Mesendoderm (in vitro differentiated cells): ENCODE measurements at regions not wholly inside any gene's neighbourhood (a gene's known extent, or its start where the extent isn't known, plus 50 kb on each side); places are given as distances from the start of the nearest gene placed in this dataset.

Experiments
- DNase-seq: peaks from one replicate; pipeline ENCODE4 v3.0.0; 2013
- H2AK5ac ChIP-seq: 2 replicates; pipeline ENCODE4 v1.6.1; 2013; ENCODE audit warnings: low read length, inconsistent platforms
- H2BK120ac ChIP-seq: 2 replicates; pipeline ENCODE4 v1.6.1; 2013; ENCODE audit warnings: low read depth, mild to moderate bottlenecking, low read length, moderate library complexity, mixed read lengths
- H2BK15ac ChIP-seq: replicated peaks from 2 replicates; pipeline ENCODE4 v1.6.1; 2013; ENCODE audit warnings: low read depth, mild to moderate bottlenecking, moderate library complexity
- H2BK5ac ChIP-seq: 2 replicates; pipeline ENCODE4 v1.6.1; 2013; ENCODE audit warnings: low read length, inconsistent platforms
- H3K18ac ChIP-seq: 2 replicates; pipeline ENCODE4 v1.6.1; 2013; ENCODE audit warnings: mild to moderate bottlenecking, low read length, mixed read lengths
- H3K23ac ChIP-seq: one replicate; pipeline ENCODE4 v1.6.1; 2013; ENCODE audit warnings: low read length
- H3K27ac ChIP-seq: 2 replicates; pipeline ENCODE4 v1.5.1; 2013; ENCODE audit warnings: low read depth, mild to moderate bottlenecking, inconsistent platforms, low read length, moderate library complexity
- H3K27me3 ChIP-seq: 2 replicates; pipeline ENCODE4 v1.6.1; 2013; ENCODE audit warnings: low read length, control low read depth, mild to moderate bottlenecking, inconsistent platforms; ENCODE audit not compliant: insufficient read depth, poor library complexity
- H3K36me3 ChIP-seq: 2 replicates; pipeline ENCODE4 v1.6.1; 2013; ENCODE audit warnings: low read length, inconsistent platforms; ENCODE audit not compliant: control insufficient read depth, insufficient read depth
- H3K4ac ChIP-seq: one replicate; pipeline ENCODE4 v1.6.1; 2013; ENCODE audit warnings: low read depth, mild to moderate bottlenecking, low read length, moderate library complexity
- H3K4me1 ChIP-seq: 2 replicates; pipeline ENCODE4 v1.6.1; 2013; ENCODE audit warnings: low read depth, low read length, inconsistent platforms; ENCODE audit not compliant: control insufficient read depth
- H3K4me2 ChIP-seq: 2 replicates; pipeline ENCODE4 v1.6.1; 2013; ENCODE audit warnings: low read length
- H3K4me3 ChIP-seq: 2 replicates; pipeline ENCODE4 v1.5.1; 2013; ENCODE audit warnings: mild to moderate bottlenecking, low read length
- H3K56ac ChIP-seq: one replicate; pipeline ENCODE4 v1.6.1; 2013; ENCODE audit warnings: low read length
- H3K79me1 ChIP-seq: 2 replicates; pipeline ENCODE4 v1.6.1; 2013; ENCODE audit warnings: low read length, inconsistent platforms
- H3K79me2 ChIP-seq: 2 replicates; pipeline ENCODE4 v1.6.1; 2013; ENCODE audit warnings: mild to moderate bottlenecking, low read length; ENCODE audit not compliant: control insufficient read depth, insufficient read depth
- H3K9ac ChIP-seq: 2 replicates; pipeline ENCODE4 v1.6.1; 2013; ENCODE audit warnings: low read length, inconsistent platforms
- H4K5ac ChIP-seq: one replicate; pipeline ENCODE4 v1.6.1; 2013; ENCODE audit warnings: low read length
- H4K8ac ChIP-seq: one replicate; pipeline ENCODE4 v1.6.1; 2013; ENCODE audit warnings: low read depth, mild to moderate bottlenecking, control low read depth, low read length, moderate library complexity
- WGBS: extraction: QIAGEN DNeasy Blood & Tissue Kit; methylation state at CpG from one replicate; pipeline ENCODE4 v1.1.7; 2013; ENCODE audit warnings: low lambda C conversion rate, missing lambda C conversion rate; ENCODE audit not compliant: insufficient coverage; ENCODE audit errors: extremely low coverage; 5-methylcytosine and 5-hydroxymethylcytosine counted together

GRCh38 chr7:156049366-156049765 lies 237.1 kb upstream of the SHH start:
- no peak overlapping the region for H3K23ac ChIP-seq
- no peak overlapping the region for H3K4me2 ChIP-seq
- no peaks in the 10 kb centered on the region for H3K79me1 ChIP-seq
- no peak overlapping the region for H2BK15ac ChIP-seq
- no peaks in the 10 kb centered on the region for H3K36me3 ChIP-seq
- no peak overlapping the region for H3K18ac ChIP-seq
- H3K27me3 ChIP-seq = no peaks in the 10 kb centered on the region
- no peak overlapping the region for H3K9ac ChIP-seq
- H4K5ac ChIP-seq = no peak overlapping the region
- no peak overlapping the region for H2BK120ac ChIP-seq
- no peak overlapping the region for H4K8ac ChIP-seq
- no peak overlapping the region for H2BK5ac ChIP-seq
- no peak overlapping the region for H3K56ac ChIP-seq
- DNase-seq = no peak
- H3K27ac ChIP-seq = no peak overlapping the region
- no peak overlapping the region for H2AK5ac ChIP-seq
- WGBS = no CpG with 5 or more reads among the region's 8 CpGs
- H3K4me3 ChIP-seq = no peak overlapping the region
- no peaks in the 10 kb centered on the region for H3K4me1 ChIP-seq
- no peaks in the 10 kb centered on the region for H3K79me2 ChIP-seq
- no peak overlapping the region for H3K4ac ChIP-seq

- no peak overlapping the region for H3K9ac ChIP-seq
- H3K4me1 ChIP-seq = no peaks in the 10 kb centered on the region
- no peak overlapping the region for H3K4me3 ChIP-seq
- H3K36me3 ChIP-seq = no peaks in the 10 kb centered on the region
- no peak overlapping the region for H3K18ac ChIP-seq
- H3K4me2 ChIP-seq = no peak overlapping the region
- H2BK5ac ChIP-seq = no peak overlapping the region
- H2BK15ac ChIP-seq = no peak overlapping the region
- H3K27ac ChIP-seq = no peak overlapping the region
- H3K56ac ChIP-seq = no peak overlapping the region
- H3K23ac ChIP-seq = no peak overlapping the region
- no peaks in the 10 kb centered on the region for H3K79me1 ChIP-seq
- no peak for DNase-seq
- no peak overlapping the region for H4K5ac ChIP-seq
- no peaks in the 10 kb centered on the region for H3K79me2 ChIP-seq
- H3K27me3 ChIP-seq = no peaks in the 10 kb centered on the region
- no peak overlapping the region for H3K4ac ChIP-seq
- no CpG with 5 or more reads among the region's 19 CpGs for WGBS
- H2AK5ac ChIP-seq = no peak overlapping the region
- no peak overlapping the region for H4K8ac ChIP-seq
- no peak overlapping the region for H2BK120ac ChIP-seq
Measured at GRCh38 chr7:156046031-156046560, 233.8 kb upstream of the SHH start.

GRCh38 chr7:156043416-156044178 lies 231.3 kb upstream of the SHH start:
- H3K18ac ChIP-seq = no peak overlapping the region
- no peak overlapping the region for H4K5ac ChIP-seq
- no peaks in the 10 kb centered on the region for H3K79me1 ChIP-seq
- no peaks in the 10 kb centered on the region for H3K27me3 ChIP-seq
- H2BK5ac ChIP-seq = no peak overlapping the region
- H3K36me3 ChIP-seq = no peaks in the 10 kb centered on the region
- no peak overlapping the region for H3K27ac ChIP-seq
- no peak overlapping the region for H3K4me3 ChIP-seq
- no peak overlapping the region for H2BK120ac ChIP-seq
- peak overlapping the region; percentile 66 for H3K23ac ChIP-seq
- H3K4me2 ChIP-seq = no peak overlapping the region
- no peak overlapping the region for H3K56ac ChIP-seq
- no peak overlapping the region for H3K4ac ChIP-seq
- no peaks in the 10 kb centered on the region for H3K4me1 ChIP-seq
- no peaks in the 10 kb centered on the region for H3K79me2 ChIP-seq
- H2BK15ac ChIP-seq = no peak overlapping the region
- DNase-seq = no peak
- no peak overlapping the region for H4K8ac ChIP-seq
- no CpG with 5 or more reads among the region's 26 CpGs for WGBS
- H2AK5ac ChIP-seq = no peak overlapping the region
- no peak overlapping the region for H3K9ac ChIP-seq

- Histone ChIP-seq H3K79me2 (no peaks in the 10 kb centered on the region), H3K4me3 (no peak overlapping the region), H2BK15ac (no peak overlapping the region), H4K8ac (no peak overlapping the region), H2BK120ac (no peak overlapping the region), H3K27ac (no peak overlapping the region), H3K79me1 (no peaks in the 10 kb centered on the region), H2AK5ac (no peak overlapping the region), H3K56ac (no peak overlapping the region), H2BK5ac (no peak overlapping the region), H3K27me3 (no peaks in the 10 kb centered on the region), H4K5ac (no peak overlapping the region), H3K23ac (no peak overlapping the region), H3K4me2 (no peak overlapping the region), H3K4me1 (no peaks in the 10 kb centered on the region), H3K4ac (no peak overlapping the region), H3K9ac (no peak overlapping the region), H3K18ac (no peak overlapping the region), H3K36me3 (no peaks in the 10 kb centered on the region)
- WGBS = no CpG with 5 or more reads among the region's 15 CpGs
- DNase-seq = no peak
Measured at GRCh38 chr7:156041398-156041797, 229.1 kb upstream of the SHH start.

GRCh38 chr7:156039971-156040677 lies 227.9 kb upstream of the SHH start:
- no peaks in the 10 kb centered on the region for H3K79me2 ChIP-seq
- H3K27ac ChIP-seq = no peak overlapping the region
- no peak overlapping the region for H3K4ac ChIP-seq
- no peak overlapping the region for H2BK120ac ChIP-seq
- no peak overlapping the region for H3K9ac ChIP-seq
- DNase-seq = no peak
- no peak overlapping the region for H2BK5ac ChIP-seq
- no peak overlapping the region for H2BK15ac ChIP-seq
- H4K5ac ChIP-seq = no peak overlapping the region
- H3K4me2 ChIP-seq = no peak overlapping the region
- H3K79me1 ChIP-seq = no peaks in the 10 kb centered on the region
- no peak overlapping the region for H2AK5ac ChIP-seq
- H4K8ac ChIP-seq = no peak overlapping the region
- H3K4me1 ChIP-seq = no peaks in the 10 kb centered on the region
- no peaks in the 10 kb centered on the region for H3K27me3 ChIP-seq
- H3K36me3 ChIP-seq = no peaks in the 10 kb centered on the region
- no peak overlapping the region for H3K56ac ChIP-seq
- no peak overlapping the region for H3K4me3 ChIP-seq
- H3K18ac ChIP-seq = no peak overlapping the region
- no peak overlapping the region for H3K23ac ChIP-seq
- no CpG with 5 or more reads among the region's 32 CpGs for WGBS
